Ishikawa (cell line): ENCODE measurements at regions not wholly inside any gene's neighbourhood (a gene's known extent, or its start where the extent isn't known, plus 50 kb on each side); places are given as distances from the start of the nearest gene placed in this dataset.

Source experiments
- RAD21 ChIP-seq: IDR thresholded peaks from 2 replicates; pipeline ENCODE4 v1.6.1; 2012; ENCODE audit warnings: low read depth
- TAF1 ChIP-seq: IDR thresholded peaks from 2 replicates; pipeline ENCODE4 v1.6.1; 2012; ENCODE audit warnings: low read depth, mild to moderate bottlenecking
- TEAD4 ChIP-seq: IDR thresholded peaks from 2 replicates; pipeline ENCODE4 v1.6.1; 2012
- USF1 ChIP-seq: IDR thresholded peaks from 2 replicates; pipeline ENCODE4 v1.6.1; 2012

- no peak for TF ChIP-seq USF1
- TF ChIP-seq TAF1 = no peak
- no peak for TF ChIP-seq RAD21
- no peak for TF ChIP-seq TEAD4
These were observed 73.9 kb upstream of the TRIB2 start for GRCh38 chr2:12642859-12643258.
